ENCODE measurements at regions not wholly inside any gene's neighbourhood (a gene's known extent, or its start where the extent isn't known, plus 50 kb on each side); places are given as distances from the start of the nearest gene placed in this dataset.

DNA sequence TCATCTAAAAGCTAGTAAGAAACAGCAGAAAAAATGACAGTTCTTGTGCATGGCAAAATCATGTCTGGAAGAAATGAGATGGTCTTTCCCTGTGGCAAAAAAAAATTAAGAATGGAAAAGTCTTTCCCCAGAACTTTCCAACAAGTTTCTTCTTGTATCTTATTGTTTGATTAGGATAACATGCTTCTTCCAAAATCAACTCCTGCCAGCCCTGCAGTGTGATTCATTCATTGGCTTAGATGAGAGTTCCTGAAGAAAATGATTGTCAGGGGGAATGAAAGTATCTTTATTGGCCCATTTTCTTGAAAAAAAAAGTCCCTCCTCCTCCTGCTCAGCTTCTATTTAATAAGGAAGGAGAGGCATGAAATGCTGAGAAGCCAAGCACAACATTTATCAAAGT is 407.7 kb downstream of the ARAP2 start:
- no peak for TF ChIP-seq POLR2A (IDR thresholded peaks at IDR 0.05; ENCODE audit: low read length)
- TF ChIP-seq, protein P1, sequence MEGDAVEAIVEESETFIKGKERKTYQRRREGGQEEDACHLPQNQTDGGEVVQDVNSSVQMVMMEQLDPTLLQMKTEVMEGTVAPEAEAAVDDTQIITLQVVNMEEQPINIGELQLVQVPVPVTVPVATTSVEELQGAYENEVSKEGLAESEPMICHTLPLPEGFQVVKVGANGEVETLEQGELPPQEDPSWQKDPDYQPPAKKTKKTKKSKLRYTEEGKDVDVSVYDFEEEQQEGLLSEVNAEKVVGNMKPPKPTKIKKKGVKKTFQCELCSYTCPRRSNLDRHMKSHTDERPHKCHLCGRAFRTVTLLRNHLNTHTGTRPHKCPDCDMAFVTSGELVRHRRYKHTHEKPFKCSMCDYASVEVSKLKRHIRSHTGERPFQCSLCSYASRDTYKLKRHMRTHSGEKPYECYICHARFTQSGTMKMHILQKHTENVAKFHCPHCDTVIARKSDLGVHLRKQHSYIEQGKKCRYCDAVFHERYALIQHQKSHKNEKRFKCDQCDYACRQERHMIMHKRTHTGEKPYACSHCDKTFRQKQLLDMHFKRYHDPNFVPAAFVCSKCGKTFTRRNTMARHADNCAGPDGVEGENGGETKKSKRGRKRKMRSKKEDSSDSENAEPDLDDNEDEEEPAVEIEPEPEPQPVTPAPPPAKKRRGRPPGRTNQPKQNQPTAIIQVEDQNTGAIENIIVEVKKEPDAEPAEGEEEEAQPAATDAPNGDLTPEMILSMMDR (IDR thresholded peaks at IDR 0.05) = no peak
- no peak for TF ChIP-seq POLR2AphosphoS2 (conservative IDR thresholded peaks at IDR 0.05; ENCODE audit: low read length)
- TF ChIP-seq FOXS1 (CRISPR knock-in tag; IDR thresholded peaks at IDR 0.05) = no peak
- no peak for TF ChIP-seq SREBF2 (IDR thresholded peaks at IDR 0.05)
- no peak for TF ChIP-seq MYC (IDR thresholded peaks at IDR 0.05; ENCODE audit: borderline replicate concordance, low read length)
- no peak for TF ChIP-seq BHLHE40 (IDR thresholded peaks at IDR 0.05; ENCODE audit: low read depth, low read length)
- TF ChIP-seq ZFP36 (IDR thresholded peaks at IDR 0.05; ENCODE audit: borderline replicate concordance, partially characterized antibody) = no peak
- no peak for TF ChIP-seq MAFK (IDR thresholded peaks at IDR 0.05; ENCODE audit: partially characterized antibody)
